ENCODE measurements at regions not wholly inside any gene's neighbourhood (a gene's known extent, or its start where the extent isn't known, plus 50 kb on each side); places are given as distances from the start of the nearest gene placed in this dataset.

DNA sequence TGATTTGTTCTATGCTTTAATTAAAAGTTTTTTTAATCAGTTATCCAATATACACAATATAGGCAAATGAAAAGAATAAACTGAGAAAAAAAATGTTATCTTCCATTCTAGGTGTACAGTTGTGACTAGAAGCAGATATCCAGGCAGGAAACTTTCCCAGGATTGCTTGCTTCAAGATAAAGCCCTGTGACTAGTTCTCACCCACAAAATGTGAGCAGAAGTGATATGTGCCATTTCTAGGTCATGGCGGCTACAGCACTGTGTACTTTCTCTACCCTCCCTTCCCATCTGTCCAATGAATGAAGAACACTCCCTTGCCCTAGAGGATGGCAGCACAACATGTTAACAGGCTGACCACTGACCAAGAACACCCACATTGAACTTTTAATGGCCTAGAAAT is 110.5 kb upstream of the STT3B start:
- TF ChIP-seq EZH2 (IDR thresholded peaks at IDR 0.05; ENCODE audit: insufficient read depth, poor library complexity, severe bottlenecking) (no peak), EZH2phosphoT487 (IDR thresholded peaks at IDR 0.05; ENCODE audit: insufficient read depth, low read depth) (no peak)

Measured in GM23248 (cell line).